ENCODE measurements at regions not wholly inside any gene's neighbourhood (a gene's known extent, or its start where the extent isn't known, plus 50 kb on each side); places are given as distances from the start of the nearest gene placed in this dataset.
"Not testable (repeated sequence)": the region's sequence is repeated elsewhere in the genome, so short reads cannot be mapped to it uniquely, and the experiment has no call there.

DNA sequence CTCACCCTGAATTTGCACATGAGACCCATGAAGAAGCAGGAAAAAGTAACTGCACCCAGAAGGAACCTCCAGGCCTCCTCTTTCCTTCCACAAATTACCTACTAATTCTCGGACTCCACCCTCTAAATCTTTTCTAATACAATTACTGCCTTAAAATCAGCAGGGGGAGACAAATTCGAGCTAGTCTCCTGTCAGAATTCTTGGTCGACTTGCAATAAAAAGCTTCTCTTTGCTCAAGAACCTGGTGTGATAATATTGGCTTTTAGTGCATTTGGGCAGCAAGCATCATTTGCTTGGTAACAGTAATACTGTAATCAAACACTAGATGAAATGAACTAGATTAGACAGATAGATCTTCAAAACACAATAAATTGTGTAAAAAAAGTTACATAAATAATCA, 281.9 kb downstream of the RAP2B start:
- Mint-ChIP-seq H3K4me3 (no peak overlapping the region), H3K9me3 (peaks cover 2% of the 10 kb centered on the region), H3K27ac (no peak overlapping the region), H3K36me3 (ENCODE audit: low read depth) (no peaks in the 10 kb centered on the region), H3K4me1 (peaks cover 15% of the 10 kb centered on the region), H3K27me3 (no peaks in the 10 kb centered on the region)
- DNase-seq: no peak
- ChIA-PET POLR2A (no interaction called here), CTCF (interaction anchor here (1.1 to 1.6 kb wide), 2 partner anchors 280 to 809 kb away, joined by 3 to 5 read pairs; no protein-coding TSS in a partner anchor)

DNA sequence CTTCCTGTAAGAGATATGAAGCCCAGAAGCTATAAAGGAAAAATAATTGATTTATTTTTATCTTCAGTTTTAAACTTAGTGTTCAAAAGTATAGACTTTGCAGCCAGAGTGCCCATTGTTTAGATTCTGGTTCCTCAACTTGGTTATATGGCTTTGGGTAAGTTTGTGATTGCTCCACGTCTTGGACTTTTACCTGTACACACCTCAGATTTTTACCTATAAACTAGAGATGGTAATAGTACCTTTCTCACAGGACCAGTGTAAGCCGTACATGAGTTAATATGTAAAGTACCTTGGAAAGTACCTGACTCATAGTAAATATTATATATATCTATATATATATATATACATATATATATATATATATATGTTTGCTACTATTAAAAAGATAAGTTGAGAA, 283.8 kb downstream of the RAP2B start:
- CTCF ChIA-PET: no interaction called here
- no peak overlapping the region for H3K27ac Mint-ChIP-seq
- H3K9me3 Mint-ChIP-seq: peaks cover 2% of the 10 kb centered on the region
- H3K4me3 Mint-ChIP-seq: no peak overlapping the region
- POLR2A ChIA-PET: interaction anchor here (0.6 kb wide), 1 partner anchor 302 kb away, joined by 4 read pairs; no protein-coding TSS in a partner anchor
- peaks cover 15% of the 10 kb centered on the region for H3K4me1 Mint-ChIP-seq
- no peaks in the 10 kb centered on the region for H3K36me3 Mint-ChIP-seq (ENCODE audit: low read depth)
- no peaks in the 10 kb centered on the region for H3K27me3 Mint-ChIP-seq
- no peak for DNase-seq

GRCh38 chr3:153448151-153448829, 286.3 kb downstream of the RAP2B start:
- Mint-ChIP-seq H3K27me3 (no peaks in the 10 kb centered on the region), H3K9me3 (peaks cover 2% of the 10 kb centered on the region), H3K27ac (no peak overlapping the region), H3K4me3 (no peak overlapping the region), H3K4me1 (peaks cover 4% of the 10 kb centered on the region), H3K36me3 (ENCODE audit: low read depth) (no peaks in the 10 kb centered on the region)
- DNase-seq: no peak
- ChIA-PET POLR2A (no interaction called here), CTCF (no interaction called here)

DNA sequence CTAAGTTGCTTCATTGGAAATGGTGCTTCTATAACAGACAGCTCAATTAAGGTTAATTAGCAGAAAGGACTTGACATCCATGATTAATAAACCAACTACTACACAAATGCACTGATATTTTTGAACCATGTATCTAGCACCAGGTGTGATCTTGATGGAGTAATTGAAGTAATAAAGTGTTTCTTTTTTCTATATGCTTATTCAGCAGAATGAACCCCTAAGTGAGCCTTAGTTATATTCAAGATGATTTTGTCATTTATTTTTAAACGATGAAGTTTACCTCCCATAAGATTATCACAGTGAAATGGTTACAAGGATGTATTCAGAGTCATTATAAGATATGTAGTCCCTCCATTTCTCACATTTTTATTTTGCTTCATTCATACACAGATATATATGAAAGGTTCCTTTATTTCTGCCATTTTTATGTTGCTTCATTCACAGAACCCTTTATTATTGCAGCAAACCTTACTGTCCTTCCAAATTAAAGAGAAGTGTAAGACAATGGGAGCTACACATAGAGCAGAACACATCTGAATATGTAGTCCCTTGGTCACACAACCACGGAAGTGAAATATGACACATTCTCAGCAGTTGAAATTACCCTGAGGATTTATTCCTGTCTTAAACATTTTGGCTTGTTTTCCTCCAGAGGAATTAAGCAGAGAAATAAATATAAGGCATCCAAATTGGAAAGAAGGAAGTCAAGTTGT, 295.0 kb downstream of the RAP2B start:
- POLR2A ChIA-PET: no interaction called here
- Mint-ChIP-seq H3K27me3 (no peaks in the 10 kb centered on the region), H3K4me3 (no peak overlapping the region), H3K36me3 (ENCODE audit: low read depth) (no peaks in the 10 kb centered on the region), H3K27ac (no peak overlapping the region), H3K9me3 (no peaks in the 10 kb centered on the region), H3K4me1 (no peaks in the 10 kb centered on the region)
- CTCF ChIA-PET: no interaction called here
- DNase-seq: no peak

DNA sequence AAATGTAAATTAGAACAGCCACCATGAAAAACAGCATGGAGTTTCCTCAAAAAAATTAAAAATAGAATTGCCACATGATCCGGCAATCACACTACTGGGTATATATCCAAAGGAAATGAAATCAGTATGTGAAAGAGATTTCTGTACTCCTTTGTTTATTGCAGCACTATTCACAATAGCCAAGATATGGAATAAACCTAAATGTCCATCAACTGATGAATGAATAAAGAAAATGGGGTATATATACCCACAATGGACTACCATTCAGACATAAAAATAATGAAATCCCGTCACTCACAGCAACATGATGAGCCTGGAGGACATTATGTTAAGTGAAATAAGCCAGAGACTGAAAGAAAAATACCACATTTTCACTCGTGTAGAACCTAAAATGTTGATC, 296.9 kb downstream of the RAP2B start:
- Mint-ChIP-seq H3K27me3 (no peaks in the 10 kb centered on the region), H3K9me3 (peaks cover 3% of the 10 kb centered on the region), H3K27ac (no peak overlapping the region), H3K4me1 (peaks cover 9% of the 10 kb centered on the region), H3K36me3 (ENCODE audit: low read depth) (no peaks in the 10 kb centered on the region), H3K4me3 (no peak overlapping the region)
- CTCF ChIA-PET: no interaction called here
- POLR2A ChIA-PET: no interaction called here
- DNase-seq: no peak

DNA sequence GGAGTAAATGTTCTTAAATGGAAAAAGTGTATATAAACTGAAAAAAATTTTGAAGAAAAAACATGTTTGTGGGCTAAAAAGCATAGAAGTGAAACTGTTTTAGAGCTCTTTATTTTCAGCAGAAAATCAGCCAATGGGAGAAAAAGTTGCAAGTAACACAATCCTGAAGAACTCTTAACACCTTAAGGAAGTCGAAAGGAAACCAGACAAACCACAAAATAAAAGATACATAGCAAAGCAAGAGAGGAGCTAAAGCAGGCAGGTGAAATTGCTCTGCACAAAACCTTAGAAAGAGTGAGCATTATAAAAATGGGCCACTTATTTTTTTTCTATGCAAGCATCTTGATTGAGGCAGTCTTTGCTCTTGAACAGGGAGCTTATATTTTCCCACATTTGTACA, 300.5 kb downstream of the RAP2B start:
- H3K4me1 Mint-ChIP-seq: peaks cover 9% of the 10 kb centered on the region
- CTCF ChIA-PET: no interaction called here

DNA sequence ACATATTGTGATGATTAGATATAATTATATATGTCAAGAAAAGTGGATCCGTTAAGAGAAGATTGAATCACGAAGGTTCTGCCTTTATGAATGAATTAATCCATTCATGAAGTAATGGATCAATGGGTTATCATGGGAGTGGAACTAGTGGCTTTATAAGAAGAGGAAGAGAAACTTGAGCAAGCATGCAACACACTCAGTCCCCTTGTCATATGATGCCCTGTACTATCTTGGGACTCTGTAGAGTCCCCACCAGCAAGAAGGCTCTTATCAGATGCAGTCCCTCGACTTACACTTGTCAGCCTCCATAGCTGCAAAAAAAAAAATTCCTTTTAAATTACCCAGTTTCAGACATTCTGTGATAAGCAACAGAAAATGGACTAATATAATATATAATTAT, 301.9 kb downstream of the RAP2B start:
- ChIA-PET CTCF (no interaction called here), POLR2A (no interaction called here)
- no peaks in the 10 kb centered on the region for H3K36me3 Mint-ChIP-seq (ENCODE audit: low read depth)
- H3K27me3 Mint-ChIP-seq: no peaks in the 10 kb centered on the region
- peaks cover 9% of the 10 kb centered on the region for H3K4me1 Mint-ChIP-seq
- H3K9me3 Mint-ChIP-seq: peaks cover 3% of the 10 kb centered on the region
- DNase-seq: no peak
- H3K27ac Mint-ChIP-seq: no peak overlapping the region
- H3K4me3 Mint-ChIP-seq: no peak overlapping the region

More for the DNA sequence above, 300.5 kb downstream of the RAP2B start:
- Mint-ChIP-seq H3K4me3 (no peak overlapping the region), H3K9me3 (peaks cover 3% of the 10 kb centered on the region), H3K27me3 (no peaks in the 10 kb centered on the region), H3K36me3 (ENCODE audit: low read depth) (no peaks in the 10 kb centered on the region), H3K27ac (no peak overlapping the region)
- no peak for DNase-seq
- POLR2A ChIA-PET: interaction anchor here (1.0 to 1.3 kb wide), 3 partner anchors 21 to 302 kb away, joined by 3 to 5 read pairs (median 3); no protein-coding TSS in a partner anchor

DNA sequence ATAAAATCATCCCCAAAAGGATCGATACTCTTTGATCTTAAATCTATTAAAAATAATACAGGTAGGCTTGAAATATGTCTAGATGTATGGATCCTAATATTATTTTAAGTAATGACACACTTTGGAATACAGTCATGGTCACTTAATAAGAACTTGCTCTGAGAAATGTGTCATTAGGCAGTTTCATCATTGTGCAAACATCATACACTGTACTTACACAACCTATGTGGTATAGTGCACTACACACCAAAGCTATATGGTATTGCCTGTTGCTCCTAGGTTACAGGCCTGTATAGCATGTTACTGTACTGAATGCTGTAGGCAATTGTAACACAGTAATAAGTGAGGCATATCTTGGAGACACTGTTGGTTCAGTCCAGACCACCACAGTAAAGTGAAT, 307.1 kb downstream of the RAP2B start:
- Mint-ChIP-seq H3K27ac (no peak overlapping the region), H3K36me3 (ENCODE audit: low read depth) (no peaks in the 10 kb centered on the region), H3K4me3 (no peak overlapping the region), H3K4me1 (no peaks in the 10 kb centered on the region), H3K27me3 (no peaks in the 10 kb centered on the region), H3K9me3 (no peaks in the 10 kb centered on the region)
- CTCF ChIA-PET: no interaction called here
- DNase-seq: no peak
- POLR2A ChIA-PET: no interaction called here

DNA sequence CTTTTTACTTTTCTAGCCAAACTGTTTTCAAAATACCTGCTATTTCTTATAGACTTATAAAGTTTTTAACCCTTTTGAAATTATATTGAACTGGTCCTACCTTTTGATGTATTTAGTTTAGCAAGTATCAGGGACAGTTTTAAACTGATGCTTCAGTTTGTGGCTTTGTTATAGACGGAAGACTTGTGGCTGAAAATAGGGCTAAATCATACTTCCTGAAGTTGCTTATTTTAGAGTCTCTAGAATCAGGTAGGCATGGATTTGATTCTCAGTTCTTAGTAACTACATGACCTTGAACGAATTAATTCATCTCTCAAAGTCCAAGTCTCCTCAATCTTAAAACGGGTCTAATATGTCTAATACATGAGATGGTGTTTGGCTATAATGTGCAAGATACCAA, 322.8 kb downstream of the RAP2B start:
- Mint-ChIP-seq H3K27me3 (no peaks in the 10 kb centered on the region), H3K27ac (peak overlapping the region; percentile 66), H3K36me3 (ENCODE audit: low read depth) (no peaks in the 10 kb centered on the region), H3K9me3 (no peaks in the 10 kb centered on the region), H3K4me3 (no peak overlapping the region), H3K4me1 (peaks cover 21% of the 10 kb centered on the region)
- ChIA-PET POLR2A (no interaction called here), CTCF (no interaction called here)
- DNase-seq: no peak

GRCh38 chr3:153495422-153495821, 333.4 kb downstream of the RAP2B start:
- H3K27ac Mint-ChIP-seq: no peak overlapping the region
- no peaks in the 10 kb centered on the region for H3K9me3 Mint-ChIP-seq
- H3K4me1 Mint-ChIP-seq: no peaks in the 10 kb centered on the region
- CTCF ChIA-PET: no interaction called here
- no peaks in the 10 kb centered on the region for H3K36me3 Mint-ChIP-seq (ENCODE audit: low read depth)
- no peaks in the 10 kb centered on the region for H3K27me3 Mint-ChIP-seq
- H3K4me3 Mint-ChIP-seq: no peak overlapping the region
- no peak for DNase-seq
- POLR2A ChIA-PET: no interaction called here

GRCh38 chr3:153502682-153503081, 340.7 kb downstream of the RAP2B start:
- no peaks in the 10 kb centered on the region for H3K9me3 Mint-ChIP-seq
- no peak for DNase-seq
- ChIA-PET POLR2A (no interaction called here), CTCF (no interaction called here)
- H3K27me3 Mint-ChIP-seq: no peaks in the 10 kb centered on the region
- H3K36me3 Mint-ChIP-seq (ENCODE audit: low read depth): no peaks in the 10 kb centered on the region
- H3K4me3 Mint-ChIP-seq: no peak overlapping the region
- H3K4me1 Mint-ChIP-seq: no peaks in the 10 kb centered on the region
- H3K27ac Mint-ChIP-seq: no peak overlapping the region

DNA sequence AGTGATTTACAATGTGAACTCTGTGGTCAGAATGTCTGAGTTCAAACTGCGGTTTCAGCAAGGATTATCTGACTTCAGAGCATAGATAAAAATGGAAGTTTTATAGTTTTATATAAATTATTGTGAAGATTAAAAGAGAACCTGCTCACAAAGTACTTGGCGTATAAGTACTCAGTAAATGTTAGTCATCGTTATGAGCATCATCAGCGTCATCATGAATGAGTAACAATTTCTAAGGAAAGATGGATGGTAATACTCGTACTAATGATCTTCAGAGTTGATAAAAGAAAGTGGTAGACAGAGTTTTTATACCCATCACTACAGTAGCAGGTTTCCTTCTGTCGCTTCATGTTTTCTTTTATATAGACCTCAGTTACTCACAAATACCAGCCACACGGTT, 341.8 kb downstream of the RAP2B start:
- no peaks in the 10 kb centered on the region for H3K9me3 Mint-ChIP-seq
- H3K4me3 Mint-ChIP-seq: no peak overlapping the region
- CTCF ChIA-PET: no interaction called here
- no peaks in the 10 kb centered on the region for H3K36me3 Mint-ChIP-seq (ENCODE audit: low read depth)
- POLR2A ChIA-PET: no interaction called here
- no peaks in the 10 kb centered on the region for H3K27me3 Mint-ChIP-seq
- DNase-seq: no peak
- no peaks in the 10 kb centered on the region for H3K4me1 Mint-ChIP-seq
- no peak overlapping the region for H3K27ac Mint-ChIP-seq

DNA sequence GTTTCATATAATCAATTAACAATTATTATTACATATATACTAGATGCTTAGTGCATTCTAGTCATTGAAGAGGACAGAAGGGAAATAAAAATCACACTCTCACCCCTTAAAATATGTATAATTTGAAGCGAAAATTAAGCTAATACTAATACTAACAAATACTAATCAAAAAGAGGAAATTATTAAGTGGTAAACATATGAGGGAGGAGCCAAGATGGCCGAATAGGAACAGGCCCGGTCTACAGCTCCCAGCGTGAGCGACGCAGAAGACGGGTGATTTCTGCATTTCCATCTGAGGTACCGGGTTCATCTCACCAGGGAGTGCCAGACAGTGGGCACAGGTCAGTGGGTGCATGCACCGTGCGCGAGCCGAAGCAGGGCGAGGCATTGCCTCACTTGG, 344.2 kb downstream of the RAP2B start:
- H3K9me3 Mint-ChIP-seq; CTCF ChIA-PET; H3K27me3 Mint-ChIP-seq; H3K36me3 Mint-ChIP-seq (ENCODE audit: low read depth); H3K4me1 Mint-ChIP-seq; DNase-seq; H3K27ac Mint-ChIP-seq; POLR2A ChIA-PET; H3K4me3 Mint-ChIP-seq: not testable (repeated sequence)

DNA sequence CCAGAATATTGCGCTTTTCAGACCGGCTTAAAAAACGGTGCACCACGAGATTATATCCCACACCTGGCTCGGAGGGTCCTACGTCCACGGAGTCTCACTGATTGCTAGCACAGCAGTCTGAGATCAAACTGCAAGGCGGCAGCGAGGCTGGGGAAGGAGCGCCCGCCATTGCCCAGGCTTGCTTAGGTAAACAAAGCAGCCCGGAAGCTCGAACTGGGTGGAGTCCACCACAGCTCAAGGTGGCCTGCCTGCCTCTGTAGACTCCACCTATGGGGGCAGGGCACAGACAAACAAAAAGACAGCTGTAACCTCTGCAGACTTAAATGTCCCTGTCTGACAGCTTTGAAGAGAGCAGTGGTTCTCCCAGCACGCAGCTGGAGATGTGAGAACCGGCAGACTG, 344.7 kb downstream of the RAP2B start:
- H3K9me3 Mint-ChIP-seq; CTCF ChIA-PET; H3K27ac Mint-ChIP-seq; H3K27me3 Mint-ChIP-seq; H3K36me3 Mint-ChIP-seq (ENCODE audit: low read depth); H3K4me1 Mint-ChIP-seq; POLR2A ChIA-PET; H3K4me3 Mint-ChIP-seq; DNase-seq: not testable (repeated sequence)
